Motor neuron (in vitro differentiated cells): ENCODE measurements at regions not wholly inside any gene's neighbourhood (a gene's known extent, or its start where the extent isn't known, plus 50 kb on each side); places are given as distances from the start of the nearest gene placed in this dataset.

ENCODE experiments used
- ATAC-seq, 8 experiments: fragments of 200-7000 bp; cut with Tn5 transposase; replicated peaks in 6 of 8; 2 replicates each; pipeline ENCODE4 v1.8.0; 2021; ENCODE audit warnings: mild to moderate bottlenecking in 8 of 8, moderate library complexity in 8 of 8
- H3K27ac ChIP-seq, 2 donors: fragments of 250-450 bp; sonication (Bioruptor Pico); 2 replicates each; pipeline ENCODE4 v1.9.0; 2021; ENCODE audit warnings: antibody characterized with exemption in 2 of 2, mild to moderate bottlenecking in 2 of 2, moderate library complexity in 1 of 2
- H3K4me1 ChIP-seq, 2 donors: fragments of 250-450 bp; sonication (Bioruptor Pico); replicated peaks in 1 of 2; 2 replicates each; pipeline ENCODE4 v1.6.1; 2021; ENCODE audit warnings: antibody characterized with exemption in 2 of 2, mild to moderate bottlenecking in 2 of 2, moderate library complexity in 1 of 2
- H3K4me3 ChIP-seq, 5 donors: fragments of 250-450 bp; sonication (Bioruptor Pico); 2 replicates each; pipeline ENCODE4 v1.9.0; 2021; ENCODE audit warnings: antibody characterized with exemption in 5 of 5, mild to moderate bottlenecking in 5 of 5, moderate library complexity in 4 of 5
- WGBS, 10 experiments: fragments of 450-650 bp; shearing (Covaris generic); methylation state at CpG; one replicate each; pipeline ENCODE4 v1.0.0; 2022; 5-methylcytosine and 5-hydroxymethylcytosine counted together
- in situ Hi-C, 9 experiments: fragments of 400-800 bp; cut with MboI; loops; one replicate each; pipeline ENCODE4 v1.15.0; 2021; ENCODE audit warnings: low sequenced_read_pairs in 9 of 9, low pct_unique_long_range_greater_than_20kb in 2 of 9; ENCODE audit not compliant: unreplicated experiment in 9 of 9

DNA sequence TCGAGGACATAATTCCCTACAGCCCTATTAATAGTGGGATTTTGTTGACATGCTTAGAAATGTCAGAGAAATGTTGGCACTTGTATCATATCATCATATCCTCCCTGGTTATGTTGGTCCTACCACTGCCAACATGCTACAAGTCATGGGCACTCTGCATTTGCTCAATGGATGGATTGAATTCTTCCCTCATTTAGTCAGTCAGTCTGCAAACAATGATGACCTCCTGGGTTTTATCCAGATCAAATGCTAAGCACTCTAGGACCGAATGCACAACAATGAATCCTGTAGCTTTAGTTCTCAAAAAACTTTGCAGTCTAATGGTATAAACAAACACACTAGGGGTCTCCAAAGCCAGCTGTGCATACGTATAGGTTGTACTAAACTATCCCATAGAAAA lies 357.2 kb upstream of the DPYD start:
- in situ Hi-C loops: no loop called here
- no peak overlapping the region for H3K4me3 ChIP-seq
- peaks cover 3 to 6% of the 10 kb centered on the region in 2 donors for H3K4me1 ChIP-seq
- WGBS, 10 experiments: 64 to 100% (median 72%) methylated on average over 1 to 3 of the region's 3 CpGs
- no peak overlapping the region for H3K27ac ChIP-seq
- ATAC-seq: peak in 1 of 8 experiments; percentile 21

DNA sequence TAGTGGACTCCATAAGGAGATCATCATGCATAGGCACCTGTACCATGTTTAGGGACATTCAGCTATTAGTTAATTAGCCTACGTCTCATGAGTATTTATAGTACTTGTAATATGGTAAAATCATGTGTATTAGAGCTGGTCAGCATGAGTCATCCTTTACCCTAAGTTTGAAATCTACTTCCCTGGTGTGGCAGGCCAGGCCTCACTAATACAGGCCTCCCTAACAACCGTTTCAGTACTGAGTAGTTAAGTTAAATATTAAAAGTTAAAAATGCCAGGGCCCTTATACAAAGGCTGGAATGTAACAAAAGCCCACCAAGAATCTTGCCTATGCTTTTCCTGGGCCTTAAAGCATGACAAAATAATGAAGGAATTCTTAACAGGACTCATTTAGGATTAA lies 356.3 kb upstream of the DPYD start:
- ATAC-seq: peak in 7 of 8 experiments; percentile 24 to 96 (median 60)
- in situ Hi-C loops: no loop called here
- peaks cover 3 to 6% of the 10 kb centered on the region in 2 donors for H3K4me1 ChIP-seq
- no peak overlapping the region for H3K4me3 ChIP-seq
- no peak overlapping the region for H3K27ac ChIP-seq
- WGBS, 10 experiments: 0 to 73% (median 32%) methylated on average over 1 to 2 of the region's 2 CpGs; no CpG with 5 or more reads in 1 of the 10 experiments

DNA sequence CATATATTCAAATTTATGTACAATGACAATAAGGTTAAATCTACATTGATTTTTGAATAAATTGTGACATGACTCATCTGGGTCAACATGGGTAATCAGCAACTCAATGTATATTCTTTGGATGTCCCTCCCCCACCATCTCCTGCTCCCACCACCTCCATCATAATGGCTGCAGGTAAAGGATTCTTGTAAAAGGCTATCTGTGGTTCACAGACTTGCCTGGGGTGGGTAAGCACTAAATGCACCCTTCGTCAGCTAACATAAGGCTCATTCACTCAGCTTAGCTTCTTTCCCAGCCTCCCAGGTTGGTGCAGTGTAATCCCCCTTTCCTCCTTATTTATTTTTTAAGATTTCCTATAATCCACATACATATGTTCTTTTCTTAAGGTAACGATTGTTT lies 355.7 kb upstream of the DPYD start:
- no peak overlapping the region for H3K4me3 ChIP-seq
- ATAC-seq: no peak
- peaks cover 3 to 6% of the 10 kb centered on the region in 2 donors for H3K4me1 ChIP-seq
- 62 to 100% (median 90%) methylated on average over 1 to 2 of the region's 2 CpGs for whole genome bisulfite sequencing, 10 experiments
- H3K27ac ChIP-seq: no peak overlapping the region
- in situ Hi-C loops: no loop called here

DNA sequence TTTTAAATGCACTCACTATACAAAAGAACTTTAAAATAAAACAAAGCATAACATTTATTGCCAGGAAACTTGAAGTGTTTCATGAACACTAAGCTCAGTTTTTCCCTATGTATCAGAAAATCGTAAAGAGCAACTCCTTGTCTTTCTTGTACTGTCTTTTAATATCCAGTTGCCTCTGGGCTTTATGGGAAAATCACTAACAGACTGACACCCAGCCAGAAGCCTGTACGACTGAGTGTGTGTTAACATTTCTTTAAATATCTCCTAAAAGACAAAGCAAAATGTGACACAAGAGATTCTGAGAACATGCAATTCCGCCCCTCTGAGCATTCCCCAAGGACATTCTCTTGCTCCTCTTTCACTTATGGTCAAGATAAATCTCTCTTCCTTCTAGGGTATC lies 347.5 kb upstream of the DPYD start:
- in situ Hi-C loops: no loop called here
- Histone ChIP-seq H3K4me3 (no peak overlapping the region), H3K27ac (no peak overlapping the region), H3K4me1 (peaks cover 3 to 5% of the 10 kb centered on the region in 2 donors)
- WGBS, 10 experiments: 30 to 100% (median 69%) methylated on average over 1 to 3 of the region's 3 CpGs
- ATAC-seq: no peak

DNA sequence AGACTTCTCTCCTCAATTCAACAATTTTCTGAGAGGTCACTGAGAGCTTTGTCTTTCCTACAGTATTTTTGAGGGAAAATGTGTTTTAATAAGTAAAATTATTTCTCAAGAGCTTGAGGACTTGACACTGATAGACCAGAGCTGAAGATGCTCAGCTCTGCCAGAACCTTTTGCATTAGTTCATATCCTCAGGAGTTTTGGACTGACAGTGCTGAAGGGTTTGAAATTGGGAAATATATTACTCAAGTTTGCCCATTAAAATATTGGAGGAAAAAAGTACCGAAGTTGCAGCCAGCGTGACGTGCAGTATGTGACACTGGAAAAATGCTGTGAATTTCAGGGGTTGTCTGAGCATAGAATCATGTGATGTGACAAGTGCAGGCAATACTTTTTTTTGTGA lies 346.6 kb upstream of the DPYD start:
- peaks cover 3 to 5% of the 10 kb centered on the region in 2 donors for H3K4me1 ChIP-seq
- ATAC-seq: no peak
- no peak overlapping the region for H3K27ac ChIP-seq
- WGBS, 10 experiments: 39 to 100% (median 93%) methylated on average over 2 to 3 of the region's 3 CpGs; no CpG with 5 or more reads in 3 of the 10 experiments
- no peak overlapping the region for H3K4me3 ChIP-seq
- in situ Hi-C loops: no loop called here

DNA sequence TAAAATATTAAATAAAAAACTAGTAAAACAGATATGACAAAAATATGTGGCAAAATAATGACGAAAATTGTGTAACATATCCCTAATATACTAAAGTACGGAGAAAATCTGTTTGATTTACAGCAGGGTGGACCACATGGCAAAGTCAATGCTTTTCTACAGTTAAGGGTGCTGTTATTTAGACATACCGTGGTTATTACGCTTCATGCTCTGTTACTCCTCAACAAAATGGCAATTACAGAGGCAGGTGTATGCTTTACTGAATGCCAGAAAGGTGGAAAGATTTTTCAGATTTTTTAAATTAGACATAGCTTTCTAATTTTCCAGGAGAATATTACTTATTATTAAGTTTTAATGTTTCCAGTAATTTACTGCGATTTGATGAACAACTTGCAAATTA lies 343.9 kb upstream of the DPYD start:
- Histone ChIP-seq H3K27ac (no peak overlapping the region), H3K4me1 (peaks cover 3 to 5% of the 10 kb centered on the region in 2 donors), H3K4me3 (no peak overlapping the region)
- 65 to 100% (median 93%) methylated on average over 2 to 5 of the region's 5 CpGs for WGBS, 10 experiments
- no peak for ATAC-seq
- in situ Hi-C loops: no loop called here

DNA sequence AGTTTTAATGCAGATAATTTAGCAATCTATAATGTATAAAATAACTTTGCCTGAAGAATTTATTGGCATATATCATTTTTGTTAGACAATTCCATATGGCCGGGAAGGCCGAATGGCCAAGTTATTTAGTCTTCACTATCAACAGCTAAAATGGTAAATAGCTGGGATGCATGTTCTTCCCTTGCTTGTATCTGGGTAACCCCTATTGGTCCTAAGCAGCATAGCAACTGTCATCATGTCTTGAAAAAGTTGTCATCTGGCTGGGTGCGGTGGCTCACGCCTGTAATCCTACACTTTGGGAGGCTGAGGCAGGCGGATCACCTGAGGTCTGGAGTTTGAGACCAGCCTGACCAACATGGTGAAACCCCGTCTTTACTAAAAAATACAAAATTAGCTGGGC lies 340.0 kb upstream of the DPYD start:
- H3K4me1 ChIP-seq: peaks cover 3 to 5% of the 10 kb centered on the region in 2 donors
- no peak overlapping the region for H3K27ac ChIP-seq
- peak in 2 of 8 experiments; percentile 61 to 66 for ATAC-seq
- in situ Hi-C loops: no loop called here
- WGBS, 10 experiments: 90 to 100% (median 99%) methylated on average over 2 to 6 of the region's 6 CpGs
- no peak overlapping the region for H3K4me3 ChIP-seq

DNA sequence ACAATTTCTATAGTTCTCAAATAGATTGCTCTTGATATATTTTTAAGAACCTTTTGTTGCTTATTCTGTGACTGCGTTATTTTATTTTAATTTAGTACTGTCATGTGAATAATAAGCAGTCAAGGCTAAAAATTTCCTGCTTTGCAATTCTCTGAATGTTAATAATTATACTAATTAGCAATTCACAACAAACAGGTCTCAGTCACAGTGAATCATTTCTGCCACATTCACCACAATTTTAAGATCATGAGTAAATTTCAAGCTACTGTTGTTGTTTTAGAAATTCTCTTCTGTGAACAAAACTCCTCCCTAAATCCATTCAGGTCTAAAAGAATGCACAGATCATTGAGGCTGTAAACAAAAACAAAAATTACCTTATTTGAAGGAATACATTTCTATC lies 339.6 kb upstream of the DPYD start:
- no peak overlapping the region for H3K4me3 ChIP-seq
- H3K4me1 ChIP-seq: peaks cover 3 to 5% of the 10 kb centered on the region in 2 donors
- in situ Hi-C loops: no loop called here
- no peak overlapping the region for H3K27ac ChIP-seq
- peak in 2 of 8 experiments; percentile 64 to 67 for ATAC-seq
- 0 to 100% (median 80%) methylated on average over 1 of the region's 1 CpG; no CpG with 5 or more reads in 1 of the 10 experiments for WGBS, 10 experiments

DNA sequence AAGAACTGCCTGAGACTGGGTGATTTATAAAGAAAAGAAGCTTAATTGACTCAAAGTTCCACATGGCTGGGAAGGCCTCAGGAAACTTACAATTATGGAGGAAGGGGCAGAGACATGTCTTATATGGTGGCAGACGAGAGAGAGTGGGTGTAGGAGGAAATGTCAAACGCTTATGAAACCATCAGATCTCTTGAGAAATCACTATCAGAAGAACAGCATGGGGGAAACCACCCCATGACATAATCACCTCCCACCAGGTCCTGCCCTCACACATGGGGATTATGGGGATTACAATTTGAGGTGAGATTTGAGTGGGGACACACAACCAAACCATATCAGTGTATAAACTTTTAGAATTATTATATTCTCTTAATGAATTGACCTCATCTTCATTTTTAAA lies 335.9 kb upstream of the DPYD start:
- ATAC-seq: no peak
- Histone ChIP-seq H3K27ac (no peak overlapping the region), H3K4me1 (no peaks in the 10 kb centered on the region), H3K4me3 (no peak overlapping the region)
- 57 to 100% (median 90%) methylated on average over 1 to 2 of the region's 2 CpGs; no CpG with 5 or more reads in 1 of the 10 experiments for WGBS, 10 experiments
- in situ Hi-C loops: no loop called here

DNA sequence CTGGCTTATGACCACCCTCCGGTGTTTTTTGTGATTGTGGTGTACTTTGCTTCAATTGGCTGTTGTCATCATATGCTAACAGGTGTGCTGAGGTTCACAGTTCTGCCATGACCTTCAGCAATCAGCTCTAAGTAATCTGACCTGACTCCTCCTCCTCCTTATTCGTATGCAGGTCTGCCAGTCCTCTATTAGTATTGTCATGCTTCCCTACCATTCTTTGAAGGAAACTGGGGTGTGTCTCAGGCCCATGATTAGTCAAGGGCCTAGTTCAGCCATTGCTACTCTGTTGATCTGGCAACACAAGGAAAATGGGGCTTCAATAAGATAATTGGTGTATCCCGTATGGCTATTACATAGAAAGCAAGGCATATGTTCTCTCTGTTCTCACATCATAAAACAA lies 332.3 kb upstream of the DPYD start:
- in situ Hi-C loops: no loop called here
- no peak for ATAC-seq
- WGBS, 10 experiments: 51 to 100% (median 81%) methylated on average over 1 to 3 of the region's 3 CpGs; no CpG with 5 or more reads in 1 of the 10 experiments
- Histone ChIP-seq H3K4me3 (no peak overlapping the region), H3K4me1 (no peaks in the 10 kb centered on the region), H3K27ac (no peak overlapping the region)

DNA sequence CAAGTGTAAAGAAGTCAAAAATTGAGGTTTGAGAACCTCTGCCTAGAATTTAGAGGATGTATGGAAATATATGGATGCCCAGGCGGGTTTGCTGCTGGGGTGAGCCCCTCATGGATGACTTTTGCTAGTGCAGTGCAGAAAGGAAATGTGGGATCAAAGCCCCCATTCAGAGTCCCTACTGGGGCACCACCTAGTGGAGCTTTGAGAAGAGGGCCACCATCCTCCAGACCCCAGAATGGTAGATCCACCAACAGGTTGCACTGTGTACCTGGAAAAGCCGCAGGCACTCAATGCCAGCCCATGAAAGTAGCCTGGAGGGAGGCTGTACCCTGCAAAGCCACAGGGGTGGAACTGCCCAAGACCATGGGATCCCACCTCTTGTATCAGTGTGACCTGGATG lies 330.7 kb upstream of the DPYD start:
- in situ Hi-C loops: no loop called here
- no peak for ATAC-seq
- no peaks in the 10 kb centered on the region for H3K4me1 ChIP-seq
- no peak overlapping the region for H3K4me3 ChIP-seq
- no peak overlapping the region for H3K27ac ChIP-seq
- WGBS, 10 experiments: 83 to 100% (median 90%) methylated on average over 1 to 2 of the region's 2 CpGs; no CpG with 5 or more reads in 5 of the 10 experiments

DNA sequence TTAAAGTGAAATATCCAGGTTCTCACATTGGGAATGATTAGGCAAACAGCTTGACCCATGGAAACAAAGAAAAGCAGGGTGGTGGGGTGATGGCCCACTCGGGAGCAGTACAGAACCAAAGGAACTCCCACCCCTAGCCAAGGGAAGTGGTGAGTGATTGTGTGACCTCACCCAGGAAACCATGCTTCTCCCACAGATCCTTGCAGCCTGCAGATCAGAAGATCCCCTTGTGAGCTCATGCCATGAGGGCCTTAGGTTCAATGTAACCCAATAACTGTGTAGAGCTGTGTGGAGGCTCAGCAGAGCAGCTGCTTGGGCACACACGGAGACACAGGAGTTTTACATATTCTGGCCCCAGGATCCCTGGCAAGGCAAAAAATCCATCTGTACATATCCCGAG lies 311.8 kb upstream of the DPYD start:
- 0 to 87% (median 79%) methylated on average over 1 to 3 of the region's 3 CpGs; no CpG with 5 or more reads in 5 of the 10 experiments for WGBS, 10 experiments
- Histone ChIP-seq H3K4me3 (no peak overlapping the region), H3K4me1 (no peaks in the 10 kb centered on the region), H3K27ac (no peak overlapping the region)
- in situ Hi-C loops: loop anchor here in 1 of 9 experiments (25.0 kb wide), 1 partner anchor 230 kb away; no protein-coding TSS in a partner anchor
- no peak for ATAC-seq

DNA sequence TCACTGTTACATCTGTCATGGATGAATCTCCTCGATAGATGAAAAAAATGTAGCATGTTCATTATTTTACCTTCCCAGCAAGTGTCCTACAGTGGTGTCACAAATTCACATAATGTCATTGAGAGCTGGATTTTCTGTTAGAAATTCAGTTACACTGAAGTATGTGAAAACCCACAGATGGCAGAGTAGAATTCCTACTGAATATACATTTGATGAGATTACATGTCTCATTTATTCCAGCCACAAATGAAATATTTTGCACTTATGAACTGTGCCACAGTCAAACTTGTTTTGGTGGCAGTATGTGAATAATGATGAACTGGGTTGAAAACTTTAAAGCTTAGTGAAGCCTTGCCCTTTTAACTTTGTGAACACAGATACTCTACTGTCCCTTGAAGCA lies 301.9 kb upstream of the DPYD start:
- no peak for ATAC-seq
- peaks cover 12 to 14% of the 10 kb centered on the region in 2 donors for H3K4me1 ChIP-seq
- in situ Hi-C loops: no loop called here
- 67 to 100% (median 88%) methylated on average over 1 of the region's 1 CpG; no CpG with 5 or more reads in 1 of the 10 experiments for WGBS, 10 experiments
- H3K4me3 ChIP-seq: no peak overlapping the region
- H3K27ac ChIP-seq: no peak overlapping the region

DNA sequence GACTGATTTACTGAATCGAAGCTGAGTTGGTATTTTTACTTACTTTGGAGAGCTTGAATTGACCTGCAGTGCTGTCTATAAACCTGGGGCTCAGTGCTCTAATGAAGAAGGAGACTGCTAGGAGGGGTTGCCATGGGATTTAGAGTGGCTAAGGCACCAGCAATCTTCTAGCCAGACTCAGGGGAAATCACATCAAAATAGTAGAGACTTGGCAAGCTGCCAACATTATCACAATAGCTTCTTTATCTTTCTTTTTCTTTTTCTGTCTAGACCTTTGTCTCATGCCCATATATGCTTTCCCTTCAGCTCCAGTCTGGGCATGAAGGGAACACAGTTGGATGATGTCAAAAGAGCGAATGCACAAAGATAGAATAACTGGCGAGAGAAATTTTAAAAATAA lies 301.1 kb upstream of the DPYD start:
- peaks cover 12 to 14% of the 10 kb centered on the region in 2 donors for H3K4me1 ChIP-seq
- peak in 5 of 8 experiments; percentile 82 to 99 (median 94) for ATAC-seq
- H3K27ac ChIP-seq: no peak overlapping the region
- WGBS, 10 experiments: 66 to 95% (median 87%) methylated on average over 2 to 3 of the region's 3 CpGs; no CpG with 5 or more reads in 1 of the 10 experiments
- in situ Hi-C loops: no loop called here
- H3K4me3 ChIP-seq: no peak overlapping the region
